ENCODE measurements at regions not wholly inside any gene's neighbourhood (a gene's known extent, or its start where the extent isn't known, plus 50 kb on each side); places are given as distances from the start of the nearest gene placed in this dataset.

GRCh38 chr3:127392156-127392490, 104.3 kb upstream of the PRR20G start:
- TF ChIP-seq POLR2A (IDR thresholded peaks at IDR 0.05) (no peak), CTCF (IDR thresholded peaks at IDR 0.05) (no peak)
